MM.1S (cell line): ENCODE measurements at regions not wholly inside any gene's neighbourhood (a gene's known extent, or its start where the extent isn't known, plus 50 kb on each side); places are given as distances from the start of the nearest gene placed in this dataset.

Experiments
- DNase-seq: peaks from one replicate; pipeline ENCODE4 v3.0.0-alpha.2; 2015
- H2AFZ ChIP-seq: fragments of 300-600 bp; sonication (generic); 2 replicates; pipeline ENCODE4 v1.6.0; 2016; ENCODE audit warnings: antibody characterized with exemption, low read length
- H3F3A ChIP-seq: fragments of 300-600 bp; sonication (generic); 2 replicates; pipeline ENCODE4 v1.6.1; 2016; ENCODE audit warnings: mild to moderate bottlenecking, antibody characterized with exemption, low read length, moderate library complexity, mixed read lengths; ENCODE audit not compliant: insufficient read depth
- H3K27ac ChIP-seq: fragments of 300-600 bp; sonication (generic); 2 replicates; pipeline ENCODE4 v1.5.1; 2016; ENCODE audit warnings: mild to moderate bottlenecking, low read length
- H3K27me3 ChIP-seq: fragments of 300-600 bp; sonication (generic); replicated peaks from 2 replicates; pipeline ENCODE4 v1.6.0; 2016; ENCODE audit warnings: low read length; ENCODE audit not compliant: insufficient read depth
- H3K36me3 ChIP-seq: fragments of 300-600 bp; sonication (generic); replicated peaks from 2 replicates; pipeline ENCODE4 v1.6.1; 2016; ENCODE audit warnings: mild to moderate bottlenecking, low read length, mixed read lengths; ENCODE audit not compliant: insufficient read depth
- H3K4me1 ChIP-seq: fragments of 300-600 bp; sonication (generic); 2 replicates; pipeline ENCODE4 v1.6.1; 2016; ENCODE audit warnings: low read length, mixed read lengths
- H3K4me2 ChIP-seq: fragments of 300-600 bp; sonication (generic); 2 replicates; pipeline ENCODE4 v1.6.0; 2016; ENCODE audit warnings: low read depth, low read length
- H3K4me3 ChIP-seq: fragments of 300-600 bp; sonication (generic); 2 replicates; pipeline ENCODE4 v1.5.1; 2016; ENCODE audit warnings: low read length, mixed read lengths
- H3K79me2 ChIP-seq: fragments of 300-600 bp; sonication (generic); 2 replicates; pipeline ENCODE4 v1.6.1; 2016; ENCODE audit warnings: mixed run types, low read length, mixed read lengths
- H3K9ac ChIP-seq: fragments of 300-600 bp; sonication (generic); 2 replicates; pipeline ENCODE4 v1.6.1; 2016; ENCODE audit warnings: low read length, mixed read lengths
- H3K9me2 ChIP-seq: fragments of 300-600 bp; sonication (generic); replicated peaks from 2 replicates; pipeline ENCODE4 v1.6.1; 2016; ENCODE audit warnings: mild to moderate bottlenecking, low read length, mixed read lengths; ENCODE audit not compliant: insufficient read depth
- H3K9me3 ChIP-seq: fragments of 300-600 bp; sonication (generic); replicated peaks from 2 replicates; pipeline ENCODE4 v1.6.1; 2016; ENCODE audit warnings: mild to moderate bottlenecking, low read length, mixed read lengths; ENCODE audit not compliant: insufficient read depth
- H4K20me1 ChIP-seq: fragments of 300-600 bp; sonication (generic); 2 replicates; pipeline ENCODE4 v1.6.1; 2016; ENCODE audit warnings: mild to moderate bottlenecking, low read length, moderate library complexity, mixed read lengths; ENCODE audit not compliant: insufficient read depth
- EZH2 ChIP-seq: fragments of 300-600 bp; sonication (generic); optimal IDR thresholded peaks from 2 replicates; pipeline ENCODE3; 2017; ENCODE audit warnings: low read depth, mild to moderate bottlenecking, antibody characterized with exemption, low read length, mixed read lengths
- EZH2phosphoT487 ChIP-seq: fragments of 300-600 bp; sonication (generic); IDR thresholded peaks from 2 replicates; pipeline ENCODE4 v1.6.1; 2018; ENCODE audit warnings: antibody characterized with exemption, low read length
- TF ChIP-seq, protein P1 (sequence below): fragments of 300-600 bp; sonication (generic); IDR thresholded peaks from 2 replicates; pipeline ENCODE4 v1.5.1; 2016; ENCODE audit warnings: antibody characterized with exemption, low read length, mixed read lengths

DNA sequence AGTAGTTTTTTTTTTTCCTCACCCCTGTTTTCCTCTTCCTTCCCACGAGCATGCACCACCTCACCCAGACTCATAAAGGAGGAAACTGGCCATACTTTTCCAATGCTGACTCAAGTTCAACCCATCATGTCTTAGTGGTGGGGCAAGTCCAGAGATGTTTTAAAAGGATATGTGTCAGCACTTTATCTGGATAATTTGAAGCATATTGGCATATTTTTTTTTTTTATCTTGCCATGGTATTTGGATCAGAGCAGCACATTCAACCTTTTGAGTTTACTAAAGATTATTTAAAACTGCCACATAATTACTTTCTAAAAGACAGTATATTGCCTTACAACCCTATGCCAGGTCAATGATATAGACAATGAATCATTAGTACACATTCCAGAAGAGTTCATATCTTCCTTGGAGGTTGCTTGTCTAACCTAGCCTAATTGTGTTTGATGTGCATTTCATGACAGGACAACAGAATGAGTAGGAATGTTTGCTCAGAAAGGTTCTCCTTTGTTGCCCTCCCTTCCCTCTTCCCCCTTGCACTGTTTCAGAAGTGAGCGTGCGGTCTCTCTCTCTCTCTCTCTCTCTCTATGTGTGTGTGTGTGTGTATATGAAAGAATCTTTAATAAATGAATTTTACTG lies 950.7 kb upstream of the FAM98A start:
- no peaks in the 10 kb centered on the region for H3K4me1 ChIP-seq
- H3K27ac ChIP-seq = no peak overlapping the region
- no peaks in the 10 kb centered on the region for H3K9me3 ChIP-seq
- no peak for DNase-seq
- H3K79me2 ChIP-seq = no peaks in the 10 kb centered on the region
- no peaks in the 10 kb centered on the region for H3F3A ChIP-seq
- no peaks in the 10 kb centered on the region for H3K27me3 ChIP-seq
- no peak overlapping the region for H3K4me2 ChIP-seq
- H3K9ac ChIP-seq = no peak overlapping the region
- no peak overlapping the region for H2AFZ ChIP-seq
- no peaks in the 10 kb centered on the region for H3K36me3 ChIP-seq
- H3K9me2 ChIP-seq = no peaks in the 10 kb centered on the region
- H3K4me3 ChIP-seq = no peak overlapping the region
- H4K20me1 ChIP-seq = no peaks in the 10 kb centered on the region
- TF ChIP-seq EZH2 = no peak
- TF ChIP-seq, protein P1, sequence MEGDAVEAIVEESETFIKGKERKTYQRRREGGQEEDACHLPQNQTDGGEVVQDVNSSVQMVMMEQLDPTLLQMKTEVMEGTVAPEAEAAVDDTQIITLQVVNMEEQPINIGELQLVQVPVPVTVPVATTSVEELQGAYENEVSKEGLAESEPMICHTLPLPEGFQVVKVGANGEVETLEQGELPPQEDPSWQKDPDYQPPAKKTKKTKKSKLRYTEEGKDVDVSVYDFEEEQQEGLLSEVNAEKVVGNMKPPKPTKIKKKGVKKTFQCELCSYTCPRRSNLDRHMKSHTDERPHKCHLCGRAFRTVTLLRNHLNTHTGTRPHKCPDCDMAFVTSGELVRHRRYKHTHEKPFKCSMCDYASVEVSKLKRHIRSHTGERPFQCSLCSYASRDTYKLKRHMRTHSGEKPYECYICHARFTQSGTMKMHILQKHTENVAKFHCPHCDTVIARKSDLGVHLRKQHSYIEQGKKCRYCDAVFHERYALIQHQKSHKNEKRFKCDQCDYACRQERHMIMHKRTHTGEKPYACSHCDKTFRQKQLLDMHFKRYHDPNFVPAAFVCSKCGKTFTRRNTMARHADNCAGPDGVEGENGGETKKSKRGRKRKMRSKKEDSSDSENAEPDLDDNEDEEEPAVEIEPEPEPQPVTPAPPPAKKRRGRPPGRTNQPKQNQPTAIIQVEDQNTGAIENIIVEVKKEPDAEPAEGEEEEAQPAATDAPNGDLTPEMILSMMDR = no peak
- TF ChIP-seq EZH2phosphoT487 = no peak

DNA sequence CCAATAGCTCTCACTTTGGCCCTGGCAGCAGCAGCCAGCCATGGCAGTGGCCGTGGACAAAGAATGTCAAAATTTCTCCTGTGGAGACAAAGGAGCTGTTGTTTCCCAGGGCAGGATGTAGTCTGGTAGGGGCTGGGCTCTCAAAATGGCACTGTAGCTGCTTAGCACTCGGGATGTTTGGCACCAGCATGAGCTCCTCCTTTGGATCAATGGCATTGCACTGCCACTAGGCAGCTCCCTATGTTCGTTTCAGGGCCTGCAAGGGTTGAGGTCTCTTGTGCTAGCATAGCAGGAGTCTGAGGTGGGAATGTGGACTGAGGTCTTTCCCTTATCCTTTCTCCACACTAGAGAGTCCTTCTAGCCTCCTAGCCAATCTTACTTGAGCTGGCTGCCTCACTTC lies 948.8 kb upstream of the FAM98A start:
- no peaks in the 10 kb centered on the region for H3K9me3 ChIP-seq
- no peak overlapping the region for H3K27ac ChIP-seq
- H3K27me3 ChIP-seq = no peaks in the 10 kb centered on the region
- no peak for DNase-seq
- no peak overlapping the region for H3K4me2 ChIP-seq
- H3K79me2 ChIP-seq = no peaks in the 10 kb centered on the region
- H3F3A ChIP-seq = no peaks in the 10 kb centered on the region
- TF ChIP-seq, protein P1 = no peak
- TF ChIP-seq EZH2 = no peak
- no peak for TF ChIP-seq EZH2phosphoT487
- H3K36me3 ChIP-seq = no peaks in the 10 kb centered on the region
- no peak overlapping the region for H3K4me3 ChIP-seq
- H3K4me1 ChIP-seq = no peaks in the 10 kb centered on the region
- H3K9me2 ChIP-seq = no peaks in the 10 kb centered on the region
- no peak overlapping the region for H2AFZ ChIP-seq
- no peaks in the 10 kb centered on the region for H4K20me1 ChIP-seq
- H3K9ac ChIP-seq = no peak overlapping the region

DNA sequence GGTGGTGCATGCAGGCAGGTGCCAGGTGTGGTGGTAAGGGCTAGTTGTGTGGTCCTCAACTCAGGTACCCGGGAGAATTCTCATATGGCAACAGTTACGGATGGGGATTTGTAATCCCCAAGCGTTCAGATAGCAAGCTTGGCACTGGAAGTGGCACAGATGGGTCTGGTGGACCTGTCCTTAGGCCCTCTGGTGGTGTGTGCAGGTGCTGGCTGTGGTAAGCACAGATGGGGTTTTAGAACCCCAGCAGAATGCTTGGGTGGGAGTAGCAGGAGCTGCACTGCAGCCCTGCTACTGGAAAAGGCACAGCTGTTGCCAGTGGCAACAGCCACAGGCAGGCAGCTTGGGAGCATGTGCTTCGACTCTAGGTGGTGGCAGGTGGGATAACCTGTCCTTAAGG lies 948.2 kb upstream of the FAM98A start:
- Histone ChIP-seq H3K9ac (no peak overlapping the region), H3K36me3 (no peaks in the 10 kb centered on the region), H3K9me3 (no peaks in the 10 kb centered on the region), H3K27ac (no peak overlapping the region), H3K4me3 (no peak overlapping the region), H2AFZ (no peak overlapping the region), H4K20me1 (no peaks in the 10 kb centered on the region), H3K27me3 (no peaks in the 10 kb centered on the region), H3F3A (no peaks in the 10 kb centered on the region), H3K79me2 (no peaks in the 10 kb centered on the region), H3K9me2 (no peaks in the 10 kb centered on the region), H3K4me1 (no peaks in the 10 kb centered on the region), H3K4me2 (no peak overlapping the region)
- no peak for DNase-seq
- TF ChIP-seq EZH2 = no peak
- TF ChIP-seq, protein P1 = 0 out of 2 replicates have a peak, but pooled peaks have one; percentile 6
